Tibial artery (tissue), 4 donors: ENCODE measurements at regions not wholly inside any gene's neighbourhood (a gene's known extent, or its start where the extent isn't known, plus 50 kb on each side); places are given as distances from the start of the nearest gene placed in this dataset.
A peak's percentile ranks its signal among the peaks of the same experiment; 100 is the strongest.

Experiments used
- DNase-seq, 2 donors: peaks; one replicate each; pipeline ENCODE4 v3.0.0-alpha.2; 2019
- H3K27ac ChIP-seq, 2 donors: fragments of 200-600 bp; sonication (generic) in 1 of 2; 1 replicate in 1 of 2; 2 replicates in 1 of 2; pipeline ENCODE4 v1.5.1; 2018 to 2019; ENCODE audit warnings: mild to moderate bottlenecking in 1 of 2
- H3K27me3 ChIP-seq, 2 donors: fragments of 200-600 bp; sonication (generic) in 1 of 2; one replicate each; pipeline versions ENCODE4 v1.5.1 to v1.6.0; 2016 to 2019
- H3K36me3 ChIP-seq, 3 donors: fragments of 200-600 bp; sonication (generic) in 2 of 3; one replicate each; pipeline ENCODE4 v1.5.1; 2016 to 2019; ENCODE audit warnings: mild to moderate bottlenecking in 2 of 3
- H3K4me1 ChIP-seq, 4 donors: fragments of 200-600 bp; sonication (generic) in 2 of 4; 1 replicate in 3 of 4; 2 replicates in 1 of 4; pipeline ENCODE4 v1.5.1; 2016 to 2019
- H3K4me3 ChIP-seq, 2 donors: fragments of 200-600 bp; sonication (generic) in 1 of 2; 1 replicate in 1 of 2; 2 replicates in 1 of 2; pipeline ENCODE4 v1.5.1; 2018 to 2019; ENCODE audit warnings: mild to moderate bottlenecking in 2 of 2
- H3K9me3 ChIP-seq, 3 donors: fragments of 200-600 bp; sonication (generic) in 1 of 3; one replicate each; pipeline ENCODE4 v1.5.1; 2016 to 2019
- intact Hi-C: fragments of 100-400 bp; cut with DNase I; formaldehyde crosslinking; loops from one replicate; pipeline ENCODE4 v1.15.0; 2023; ENCODE audit warnings: low total_unique reads
- TF ChIP-seq, protein P1 (sequence below), 2 experiments: fragments of 200-600 bp in 1 of 2; fragments of 450-650 bp in 1 of 2; IDR thresholded peaks; one replicate each; pipeline ENCODE4 v1.5.1; 2017 to 2019; ENCODE audit warnings: antibody characterized with exemption in 2 of 2, mild to moderate bottlenecking in 1 of 2, moderate library complexity in 1 of 2

DNA sequence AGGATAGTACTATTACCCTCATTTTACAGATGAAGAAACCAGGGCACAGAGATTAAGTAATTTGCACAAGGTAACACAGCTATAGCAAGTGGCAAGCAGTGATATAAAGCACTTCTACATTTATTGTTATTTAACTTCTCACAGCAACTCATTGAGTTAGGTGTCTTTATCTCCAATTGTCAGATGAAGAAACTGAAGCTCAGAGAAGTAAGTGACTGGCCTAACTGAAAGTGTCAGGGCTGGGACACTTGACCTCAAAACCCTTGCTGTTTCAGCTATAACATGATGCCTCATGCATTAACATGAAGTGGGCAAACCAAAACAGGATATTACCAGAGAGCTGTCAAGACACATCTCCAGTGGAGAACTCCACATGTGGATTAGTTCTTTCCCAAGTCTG, 65.8 kb upstream of the LEKR1 start:
- TF ChIP-seq, protein P1, sequence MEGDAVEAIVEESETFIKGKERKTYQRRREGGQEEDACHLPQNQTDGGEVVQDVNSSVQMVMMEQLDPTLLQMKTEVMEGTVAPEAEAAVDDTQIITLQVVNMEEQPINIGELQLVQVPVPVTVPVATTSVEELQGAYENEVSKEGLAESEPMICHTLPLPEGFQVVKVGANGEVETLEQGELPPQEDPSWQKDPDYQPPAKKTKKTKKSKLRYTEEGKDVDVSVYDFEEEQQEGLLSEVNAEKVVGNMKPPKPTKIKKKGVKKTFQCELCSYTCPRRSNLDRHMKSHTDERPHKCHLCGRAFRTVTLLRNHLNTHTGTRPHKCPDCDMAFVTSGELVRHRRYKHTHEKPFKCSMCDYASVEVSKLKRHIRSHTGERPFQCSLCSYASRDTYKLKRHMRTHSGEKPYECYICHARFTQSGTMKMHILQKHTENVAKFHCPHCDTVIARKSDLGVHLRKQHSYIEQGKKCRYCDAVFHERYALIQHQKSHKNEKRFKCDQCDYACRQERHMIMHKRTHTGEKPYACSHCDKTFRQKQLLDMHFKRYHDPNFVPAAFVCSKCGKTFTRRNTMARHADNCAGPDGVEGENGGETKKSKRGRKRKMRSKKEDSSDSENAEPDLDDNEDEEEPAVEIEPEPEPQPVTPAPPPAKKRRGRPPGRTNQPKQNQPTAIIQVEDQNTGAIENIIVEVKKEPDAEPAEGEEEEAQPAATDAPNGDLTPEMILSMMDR (IDR thresholded peaks at IDR 0.05), result no peak
- H3K27me3 ChIP-seq, result no peaks in the 10 kb centered on the region
- H3K36me3 ChIP-seq, result no peaks in the 10 kb centered on the region
- DNase-seq, result no peak
- peak overlapping the region in 1 of 2 donors; percentile 43 for H3K27ac ChIP-seq
- peaks cover 0 to 28% (median 12%) of the 10 kb centered on the region in 4 donors for H3K4me1 ChIP-seq
- no peaks in the 10 kb centered on the region for H3K9me3 ChIP-seq
- no peak overlapping the region for H3K4me3 ChIP-seq
- intact Hi-C loops, result no loop called here

DNA sequence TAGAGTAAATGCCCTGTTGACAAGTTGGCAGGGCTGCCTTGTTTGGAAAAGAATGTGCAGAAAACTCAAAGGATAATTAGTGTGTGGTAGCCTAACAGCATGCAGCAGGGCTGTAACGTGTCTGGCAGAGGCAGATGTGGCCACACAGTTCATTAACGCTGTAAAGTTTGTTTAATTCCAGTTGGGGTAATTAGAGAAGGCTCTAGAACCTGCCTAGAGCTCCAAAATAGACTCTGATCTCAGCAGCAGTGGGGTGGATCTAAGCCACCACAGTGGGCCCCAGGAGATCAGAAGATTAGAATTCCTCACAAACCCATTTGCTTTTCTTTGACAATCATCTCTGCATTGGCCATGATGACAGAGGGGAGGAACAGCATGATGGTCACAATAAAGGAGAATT, 65.1 kb upstream of the LEKR1 start:
- Histone ChIP-seq H3K27ac (peak overlapping the region in 1 of 2 donors; percentile 43), H3K9me3 (no peaks in the 10 kb centered on the region), H3K27me3 (no peaks in the 10 kb centered on the region), H3K4me3 (no peak overlapping the region), H3K4me1 (peaks cover 0 to 28% (median 12%) of the 10 kb centered on the region in 4 donors), H3K36me3 (no peaks in the 10 kb centered on the region)
- TF ChIP-seq, protein P1 (IDR thresholded peaks at IDR 0.05), result no peak
- no peak for DNase-seq
- intact Hi-C loops, result no loop called here

DNA sequence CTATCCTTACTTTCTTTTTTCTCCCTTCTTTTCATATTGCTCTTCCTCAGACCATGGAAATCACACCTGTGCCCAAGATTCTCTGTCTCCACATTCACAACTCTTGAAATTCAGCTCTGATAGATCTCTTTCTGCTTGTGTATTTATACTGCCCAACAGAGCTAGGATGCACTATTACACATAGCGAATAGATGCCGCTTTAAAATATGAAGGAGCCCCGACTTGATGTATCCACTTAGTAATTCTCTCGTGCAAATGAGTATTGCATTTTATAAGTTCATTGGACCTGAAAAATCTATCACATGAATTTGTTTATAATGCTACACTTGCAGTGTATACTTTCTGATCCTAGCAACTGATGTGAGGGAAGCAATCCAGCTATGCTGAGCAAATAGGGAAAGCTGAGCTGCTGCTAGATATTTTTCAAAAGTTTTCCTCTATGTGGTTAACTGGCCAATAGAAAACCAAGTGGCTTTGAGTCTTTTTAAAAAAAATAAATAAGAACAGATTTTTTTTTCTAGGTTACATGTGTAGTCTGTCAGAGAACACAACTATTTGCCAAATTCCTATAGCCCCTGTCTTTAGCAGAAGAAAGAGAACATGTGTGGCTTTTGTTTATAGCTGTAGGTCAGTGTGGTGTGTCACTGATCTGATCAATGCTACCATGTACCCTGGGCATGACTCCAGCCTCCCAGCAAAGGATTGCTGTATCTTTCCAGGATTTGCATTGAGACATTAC, 64.3 kb upstream of the LEKR1 start:
- no peaks in the 10 kb centered on the region for H3K9me3 ChIP-seq
- H3K27ac ChIP-seq, result peak overlapping the region in 1 of 2 donors; percentile 13
- TF ChIP-seq, protein P1 (IDR thresholded peaks at IDR 0.05), result no peak
- H3K4me1 ChIP-seq, result peaks cover 0 to 28% (median 12%) of the 10 kb centered on the region in 4 donors
- no peak overlapping the region for H3K4me3 ChIP-seq
- H3K36me3 ChIP-seq, result no peaks in the 10 kb centered on the region
- no peak for DNase-seq
- intact Hi-C loops, result no loop called here
- no peaks in the 10 kb centered on the region for H3K27me3 ChIP-seq

DNA sequence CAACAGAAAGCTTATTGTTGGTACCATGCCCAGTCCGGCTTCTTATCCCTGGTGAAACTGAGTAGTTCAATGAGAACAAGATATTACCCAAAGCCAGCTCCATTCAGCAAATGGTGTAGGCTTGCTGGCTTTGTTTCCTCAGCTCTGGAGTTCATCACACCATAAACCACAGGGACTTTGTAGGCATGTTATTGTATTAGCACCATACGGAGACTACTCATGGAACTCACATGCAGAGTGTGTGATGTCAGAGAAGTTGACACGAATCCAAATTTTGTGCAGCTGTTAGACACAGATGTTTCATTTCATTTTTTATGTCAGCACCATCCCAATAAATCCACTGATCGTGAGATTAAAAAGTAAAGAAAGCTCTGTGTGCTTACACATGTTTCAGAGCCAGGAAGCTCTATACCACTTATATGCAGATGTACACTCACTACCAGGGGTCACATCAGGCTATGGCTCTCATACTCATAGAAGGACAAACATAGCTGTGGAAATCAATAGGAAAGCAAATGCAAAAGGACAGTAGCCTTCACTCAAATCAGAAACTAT, 63.4 kb upstream of the LEKR1 start:
- H3K36me3 ChIP-seq, result no peaks in the 10 kb centered on the region
- no peak overlapping the region for H3K4me3 ChIP-seq
- DNase-seq, result no peak
- H3K27me3 ChIP-seq, result no peaks in the 10 kb centered on the region
- peaks cover 0 to 28% (median 12%) of the 10 kb centered on the region in 4 donors for H3K4me1 ChIP-seq
- intact Hi-C loops, result no loop called here
- H3K9me3 ChIP-seq, result no peaks in the 10 kb centered on the region
- peak overlapping the region in 1 of 2 donors; percentile 13 for H3K27ac ChIP-seq
- TF ChIP-seq, protein P1 (IDR thresholded peaks at IDR 0.05), result no peak

DNA sequence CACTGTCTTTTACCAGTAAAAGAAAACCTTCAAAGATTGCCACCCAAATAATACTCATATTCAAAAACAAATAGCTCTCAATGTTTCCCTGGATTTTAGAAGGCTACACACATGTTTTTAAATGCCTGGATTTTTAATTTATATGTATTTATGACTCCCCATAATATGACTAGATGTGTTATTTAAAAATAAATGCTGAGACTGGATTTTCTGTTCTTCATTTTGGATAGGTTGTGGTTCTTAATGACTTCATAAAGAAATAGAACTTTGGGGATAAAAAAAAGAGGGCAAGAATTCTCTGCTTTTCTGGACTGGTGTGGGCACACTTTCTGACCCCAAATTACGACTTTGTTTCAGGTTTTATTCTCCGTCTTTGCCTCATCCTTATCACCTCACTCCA, 62.8 kb upstream of the LEKR1 start:
- H3K36me3 ChIP-seq, result no peaks in the 10 kb centered on the region
- TF ChIP-seq, protein P1 (IDR thresholded peaks at IDR 0.05), result no peak
- DNase-seq, result no peak
- H3K4me3 ChIP-seq, result no peak overlapping the region
- H3K9me3 ChIP-seq, result no peaks in the 10 kb centered on the region
- intact Hi-C loops, result no loop called here
- no peak overlapping the region for H3K27ac ChIP-seq
- H3K4me1 ChIP-seq, result peaks cover 0 to 28% (median 12%) of the 10 kb centered on the region in 4 donors
- H3K27me3 ChIP-seq, result no peaks in the 10 kb centered on the region
